GM12875 (cell line): ENCODE measurements at regions not wholly inside any gene's neighbourhood (a gene's known extent, or its start where the extent isn't known, plus 50 kb on each side); places are given as distances from the start of the nearest gene placed in this dataset.

Experiments used
- H3K4me3 ChIP-seq: one replicate; pipeline ENCODE4 v1.5.1; 2011; ENCODE audit warnings: low read depth, low read length, control low read depth
- CTCF ChIP-seq: IDR thresholded peaks from 2 replicates; pipeline ENCODE4 v1.5.1; 2011; ENCODE audit warnings: low read depth, mild to moderate bottlenecking, control low read depth, inconsistent platforms, low read length, moderate library complexity, borderline replicate concordance; ENCODE audit not compliant: insufficient read depth

- H3K4me3 ChIP-seq = no peak overlapping the region
- TF ChIP-seq CTCF = no peak
Measured at GRCh38 chr4:141571793-141572192, 64.6 kb upstream of the IL15 start.

DNA sequence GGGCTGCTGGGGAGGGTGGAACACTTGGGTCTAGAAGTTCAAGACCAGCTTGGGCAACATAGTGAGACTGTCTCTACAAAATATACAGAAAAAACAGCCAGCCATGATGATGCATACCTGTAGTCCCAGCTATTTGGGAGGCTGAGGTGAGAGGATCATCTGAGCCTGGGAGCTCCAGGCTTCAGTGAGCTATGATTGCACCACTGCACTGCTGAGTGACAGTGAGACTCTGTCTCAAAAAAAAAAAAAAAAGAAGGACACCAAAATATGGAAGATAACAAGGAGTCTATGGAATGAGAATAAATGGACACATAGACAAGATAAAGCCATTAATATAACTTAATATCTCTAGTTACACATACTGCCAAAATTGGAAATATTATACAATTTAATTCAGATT lies 62.7 kb upstream of the IL15 start:
- H3K4me3 ChIP-seq = no peak overlapping the region
- TF ChIP-seq CTCF = no peak

- no peak for TF ChIP-seq CTCF
Measured at GRCh38 chr4:141575884-141576283, 60.5 kb upstream of the IL15 start.

DNA sequence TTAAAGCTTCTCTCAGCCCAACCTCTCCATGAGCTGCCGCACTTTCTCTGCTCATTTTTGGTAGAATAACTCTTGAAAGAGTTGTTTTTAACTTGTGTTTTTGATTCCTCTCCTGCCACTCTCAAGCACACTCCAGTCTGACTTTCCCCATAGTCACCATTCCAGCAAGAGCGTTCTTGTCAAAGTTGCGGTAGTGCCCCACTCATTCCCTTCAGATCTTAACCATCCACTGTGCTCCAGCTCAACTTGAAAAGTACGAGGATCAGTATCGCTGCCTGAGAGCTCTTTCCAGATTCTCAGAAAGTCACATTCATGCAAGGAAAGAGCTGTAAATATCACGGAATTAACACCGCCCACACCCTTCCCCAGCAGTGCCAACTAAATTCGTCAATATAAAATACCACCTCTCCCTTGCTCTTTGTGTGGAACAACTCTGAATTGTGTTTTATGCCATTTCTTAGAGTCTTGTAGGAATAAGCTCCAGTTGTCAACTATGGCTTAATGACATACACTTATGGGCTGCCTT lies 59.7 kb upstream of the IL15 start:
- H3K4me3 ChIP-seq = no peak overlapping the region
- TF ChIP-seq CTCF = no peak

More at GRCh38 chr4:141575884-141576283, 60.5 kb upstream of the IL15 start:
- H3K4me3 ChIP-seq = no peak overlapping the region

DNA sequence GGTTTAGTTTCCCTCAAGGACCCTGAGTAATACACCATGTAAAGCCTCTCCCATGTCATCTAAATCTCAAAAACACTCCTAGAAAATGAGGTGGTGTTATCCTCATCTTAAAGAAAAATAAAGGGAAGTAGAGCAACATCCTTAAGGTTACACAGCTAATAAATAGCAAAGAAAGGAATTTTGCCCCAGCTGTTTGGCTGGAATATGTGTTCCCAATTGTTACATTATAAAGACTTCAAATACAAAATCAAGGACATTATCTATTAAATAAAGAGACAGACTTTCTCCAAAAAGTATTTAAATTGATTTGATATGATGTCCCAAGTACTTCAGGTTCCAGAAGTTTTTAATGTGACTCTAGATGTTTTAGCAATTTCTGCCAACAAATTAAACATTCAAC lies 57.9 kb upstream of the IL15 start:
- TF ChIP-seq CTCF = no peak
- H3K4me3 ChIP-seq = no peak overlapping the region

DNA sequence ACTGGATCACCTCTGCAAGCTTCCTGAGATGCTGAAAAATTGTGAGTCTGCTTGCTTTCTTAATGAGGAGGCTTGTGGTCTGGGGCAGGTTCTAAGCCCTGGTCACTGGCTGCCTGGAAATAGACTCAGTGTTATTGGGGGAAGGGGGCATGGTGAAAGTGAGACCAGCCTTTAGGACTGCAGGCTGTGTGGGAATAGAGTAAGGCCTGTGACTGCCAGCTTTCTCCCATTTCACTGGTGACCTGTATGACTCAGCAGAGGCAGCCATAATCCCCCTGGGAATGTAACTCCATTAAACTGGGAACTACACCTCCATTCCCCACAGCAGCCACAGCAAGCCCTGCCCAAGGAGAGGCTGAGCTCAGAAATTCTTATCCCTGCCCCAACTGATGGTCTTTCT lies 55.9 kb upstream of the IL15 start:
- no peak for TF ChIP-seq CTCF
- no peak overlapping the region for H3K4me3 ChIP-seq
